Dermis blood vessel endothelial cell (primary cell): ENCODE measurements at regions not wholly inside any gene's neighbourhood (a gene's known extent, or its start where the extent isn't known, plus 50 kb on each side); places are given as distances from the start of the nearest gene placed in this dataset.

Experiments used
- DNase-seq: peaks from one replicate; pipeline ENCODE4 v3.0.0; 2010

DNA sequence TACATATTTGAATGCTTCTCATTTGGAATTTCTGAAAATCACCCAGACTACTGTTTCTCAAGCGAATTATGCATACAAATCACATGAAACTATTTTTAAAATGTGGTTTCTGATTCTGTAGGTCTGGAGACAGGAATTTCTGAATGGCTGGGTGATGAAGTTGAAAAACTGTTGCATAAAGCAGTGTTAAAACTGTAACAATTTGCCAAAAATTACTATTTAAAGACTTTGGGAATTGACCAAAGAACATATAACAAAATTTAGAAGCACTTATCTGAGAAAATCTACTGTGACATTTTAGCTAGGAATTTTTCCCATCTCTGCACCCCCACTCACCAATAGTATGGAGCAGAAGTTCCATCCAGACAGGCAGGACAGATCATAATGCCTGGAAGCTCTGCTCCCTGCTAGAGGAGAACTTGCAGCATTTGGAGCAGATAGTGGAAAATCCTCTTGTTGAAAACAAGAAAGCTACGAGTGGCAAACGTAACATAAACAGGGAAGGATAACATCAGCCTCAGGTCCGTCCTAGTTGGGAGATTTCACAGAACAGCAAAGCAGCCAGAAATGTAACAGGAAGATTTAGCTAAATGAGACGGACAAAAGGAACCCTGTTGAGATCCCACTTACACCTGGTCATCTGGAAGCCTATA lies 132.3 kb upstream of the MCTP2 start:
- DNase-seq: no peak

- no peak for DNase-seq
Measured at GRCh38 chr15:94097552-94097951, 133.8 kb upstream of the MCTP2 start.

- no peak for DNase-seq
Measured at GRCh38 chr15:94094310-94094709, 137.1 kb upstream of the MCTP2 start.

- no peak for DNase-seq
Measured at GRCh38 chr15:94086341-94086740, 145.0 kb upstream of the MCTP2 start.

GRCh38 chr15:94083467-94084052 lies 147.8 kb upstream of the MCTP2 start:
- DNase-seq: no peak

DNA sequence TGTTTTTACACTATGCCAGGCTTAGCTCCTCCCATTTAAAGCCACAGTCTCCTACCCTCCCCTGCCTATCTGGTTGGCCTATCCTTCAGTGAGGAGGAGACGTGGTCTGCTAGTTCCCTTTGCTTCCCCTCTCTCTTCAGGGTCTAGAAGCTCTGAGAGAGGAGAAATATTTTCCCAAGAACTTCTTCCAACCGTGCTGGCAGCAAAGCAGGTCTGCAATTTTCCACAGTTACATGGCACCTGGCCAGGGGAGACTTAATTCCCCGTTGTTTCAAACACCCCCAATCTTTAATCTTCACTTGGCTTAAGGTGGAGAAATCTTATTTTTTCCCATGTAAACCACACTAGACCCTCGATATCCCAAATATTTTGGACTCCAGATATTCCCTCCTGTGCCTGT lies 149.5 kb upstream of the MCTP2 start:
- DNase-seq: no peak

- no peak for DNase-seq
Measured at GRCh38 chr15:94080989-94081605, 150.3 kb upstream of the MCTP2 start.

DNA sequence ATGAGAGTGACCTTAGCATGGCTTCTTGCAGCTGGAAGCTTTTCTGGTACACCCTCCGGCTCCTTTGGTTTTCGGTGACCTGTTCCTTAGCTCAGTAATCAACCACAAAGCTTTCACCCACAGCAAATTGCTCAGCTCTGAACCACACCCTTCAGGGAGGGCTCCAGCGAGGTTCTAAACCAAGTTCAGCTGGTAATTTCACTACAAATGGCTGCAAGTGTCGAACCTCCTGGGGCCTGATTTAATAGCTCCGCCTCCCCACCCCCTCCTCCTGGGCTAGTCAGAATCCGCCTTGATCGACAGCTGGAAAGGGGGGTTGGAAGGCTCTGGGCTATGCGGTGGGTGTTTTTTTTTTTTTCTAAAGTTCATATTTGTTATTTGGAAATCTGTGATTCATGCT lies 150.9 kb upstream of the MCTP2 start:
- no peak for DNase-seq

DNA sequence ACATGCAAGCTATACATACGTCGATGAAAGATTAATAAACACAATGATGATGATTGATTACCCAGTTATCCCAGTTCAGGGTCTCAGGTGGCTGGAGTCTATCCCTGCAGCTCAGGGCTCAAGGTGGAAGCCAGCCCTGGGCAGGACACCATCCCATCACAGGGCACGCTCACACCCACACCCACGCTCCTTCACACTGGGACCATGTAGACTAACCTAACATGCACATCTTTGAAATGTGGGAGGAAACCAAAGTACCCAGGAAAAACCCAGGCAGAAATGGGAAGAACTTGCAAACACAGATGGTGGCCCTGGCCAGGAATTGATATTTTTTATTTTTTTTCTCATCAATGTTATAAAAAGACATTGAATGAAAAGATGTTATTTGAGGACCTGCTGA lies 151.4 kb upstream of the MCTP2 start:
- DNase-seq: no peak

DNA sequence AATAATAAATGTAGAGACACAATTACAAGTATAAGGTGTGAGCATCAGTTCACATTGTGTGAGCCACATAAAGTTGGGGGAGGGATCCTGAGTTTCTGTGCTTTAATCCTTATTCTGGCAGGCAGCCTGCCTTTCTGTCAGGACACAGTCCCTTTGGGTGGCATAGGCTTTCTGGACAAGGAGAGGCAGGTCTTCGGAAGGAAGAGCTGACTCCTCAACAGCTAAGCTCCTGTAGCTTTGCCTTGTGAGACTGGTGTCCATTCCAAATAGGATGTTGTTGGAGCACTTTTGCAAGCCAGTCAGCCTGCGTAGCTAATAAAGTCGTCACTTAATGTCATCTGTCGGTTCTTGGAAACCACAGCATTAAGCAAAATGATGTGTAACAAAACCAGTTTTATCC lies 151.9 kb upstream of the MCTP2 start:
- no peak for DNase-seq

DNA sequence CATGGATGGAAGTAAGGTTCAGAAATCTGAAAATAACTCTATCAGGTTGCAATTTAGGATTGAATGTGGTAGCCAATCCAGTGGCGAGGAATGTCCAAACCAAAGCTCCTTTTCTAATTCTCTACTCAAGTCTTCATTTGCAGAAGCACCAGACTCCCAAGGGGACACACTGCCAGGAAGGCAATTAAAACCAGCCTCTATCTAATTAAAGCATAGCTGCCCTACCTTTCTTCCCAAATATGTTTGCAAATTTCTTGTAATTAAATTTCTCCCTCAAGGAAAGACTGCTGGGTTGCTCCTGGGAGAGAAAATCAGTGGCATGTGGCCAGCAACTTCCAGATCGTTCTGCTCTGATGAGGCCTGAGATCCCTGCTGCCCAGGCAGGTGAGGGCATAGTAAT lies 153.4 kb upstream of the MCTP2 start:
- DNase-seq: no peak

DNA sequence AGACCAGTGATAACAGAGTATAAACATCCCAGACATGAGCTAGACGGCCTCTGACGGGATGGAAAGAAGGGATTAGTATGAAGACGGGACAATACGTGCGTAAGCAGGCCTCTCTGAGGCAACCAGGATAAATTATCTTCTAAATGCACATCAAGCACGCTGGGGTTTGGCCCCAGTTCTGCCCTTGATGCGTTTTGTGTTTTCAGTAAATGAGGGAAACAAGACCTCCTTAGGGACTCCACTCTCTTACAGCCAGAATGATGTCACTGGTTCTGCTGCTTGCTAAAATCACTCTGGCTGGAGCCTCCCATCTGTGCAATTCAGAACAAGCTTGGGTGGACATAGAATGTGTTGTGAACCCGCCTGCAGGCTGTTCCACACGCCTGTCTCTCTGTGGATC lies 156.0 kb upstream of the MCTP2 start:
- DNase-seq: no peak

DNA sequence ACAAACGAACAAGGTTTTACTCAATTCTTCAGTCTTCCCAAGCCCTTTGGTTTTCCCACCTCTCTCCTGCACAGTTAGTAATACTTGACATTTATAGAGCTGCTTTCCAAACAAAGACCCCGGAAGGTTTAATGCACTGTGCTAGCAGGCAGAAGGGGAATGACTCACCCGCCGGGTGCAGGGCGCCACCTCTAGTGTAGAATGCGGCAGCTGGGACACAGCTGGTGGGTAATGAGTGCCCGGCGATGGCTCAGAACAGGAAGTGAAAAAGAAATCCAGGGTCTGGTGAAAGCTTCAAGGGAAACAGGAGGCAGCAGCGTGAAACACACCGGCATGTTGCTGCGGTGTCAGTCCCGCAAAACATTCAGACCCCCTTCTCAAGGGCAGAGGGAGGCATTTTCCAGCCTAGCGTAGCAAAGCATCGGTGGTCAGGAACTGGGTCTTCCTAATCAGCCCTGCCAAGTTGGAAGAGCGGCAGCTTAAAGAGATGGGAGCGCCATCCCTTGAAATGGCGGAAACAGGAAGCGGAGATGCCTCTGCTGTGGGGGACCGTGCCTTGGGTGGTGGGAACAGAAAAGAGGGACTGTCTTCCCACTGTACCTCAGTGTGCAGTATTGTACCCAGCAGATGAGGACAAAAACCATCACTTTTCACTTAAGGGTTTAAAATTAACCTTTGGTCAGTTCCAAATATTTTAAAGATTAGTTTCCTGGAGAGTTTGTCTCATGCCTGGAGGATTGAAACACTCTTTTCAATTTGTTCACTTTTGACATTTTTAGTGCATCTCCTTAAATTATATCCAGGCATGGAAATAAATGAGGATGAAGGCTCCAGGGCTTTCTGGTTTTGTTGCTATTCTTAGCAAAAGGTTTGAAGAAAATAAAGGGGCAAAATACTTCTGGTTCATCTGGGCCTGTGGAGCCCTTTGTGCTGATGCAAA lies 160.7 kb upstream of the MCTP2 start:
- DNase-seq: no peak

- no peak for DNase-seq
Measured at GRCh38 chr15:94069844-94070243, 161.5 kb upstream of the MCTP2 start.

GRCh38 chr15:94066811-94067210 lies 164.6 kb upstream of the MCTP2 start:
- DNase-seq: no peak

GRCh38 chr15:94066046-94066445 lies 165.3 kb upstream of the MCTP2 start:
- DNase-seq: no peak

DNA sequence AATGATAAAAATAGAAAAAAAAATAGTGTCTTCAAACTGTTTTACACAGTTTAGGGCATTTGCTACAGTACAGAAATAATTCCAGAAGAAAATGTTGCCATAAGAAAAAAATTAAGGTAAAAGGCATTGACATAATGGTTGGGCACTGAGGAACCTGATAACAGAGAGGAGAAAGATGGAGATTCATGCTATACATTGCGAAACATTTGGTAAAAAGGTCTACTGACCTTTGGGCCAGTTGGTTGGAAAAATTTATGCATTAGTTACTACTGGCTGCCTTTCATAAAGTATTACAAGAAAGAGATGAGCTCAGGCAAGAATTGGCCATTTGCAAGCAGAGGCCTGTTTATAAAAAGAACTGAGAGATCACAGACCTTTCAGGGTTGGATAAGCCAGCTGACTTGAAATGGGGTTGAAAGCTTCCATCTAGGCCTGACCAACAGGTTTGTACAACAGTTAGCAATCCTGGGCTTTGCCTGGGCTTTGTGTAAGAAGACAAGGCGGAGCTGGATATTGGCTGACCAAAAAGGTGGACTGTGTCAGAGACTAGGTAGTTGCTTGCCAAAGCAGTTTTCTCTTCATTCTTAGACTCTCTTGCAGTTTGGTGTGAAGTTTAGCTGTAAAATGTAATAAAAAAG lies 166.6 kb upstream of the MCTP2 start:
- DNase-seq: no peak

- no peak for DNase-seq
Measured at GRCh38 chr15:94061041-94061440, 170.3 kb upstream of the MCTP2 start.

GRCh38 chr15:94059013-94059587 lies 172.3 kb upstream of the MCTP2 start:
- no peak for DNase-seq

GRCh38 chr15:94057305-94057704 lies 174.1 kb upstream of the MCTP2 start:
- no peak for DNase-seq

- no peak for DNase-seq
Measured at GRCh38 chr15:94056314-94056713, 175.0 kb upstream of the MCTP2 start.

DNA sequence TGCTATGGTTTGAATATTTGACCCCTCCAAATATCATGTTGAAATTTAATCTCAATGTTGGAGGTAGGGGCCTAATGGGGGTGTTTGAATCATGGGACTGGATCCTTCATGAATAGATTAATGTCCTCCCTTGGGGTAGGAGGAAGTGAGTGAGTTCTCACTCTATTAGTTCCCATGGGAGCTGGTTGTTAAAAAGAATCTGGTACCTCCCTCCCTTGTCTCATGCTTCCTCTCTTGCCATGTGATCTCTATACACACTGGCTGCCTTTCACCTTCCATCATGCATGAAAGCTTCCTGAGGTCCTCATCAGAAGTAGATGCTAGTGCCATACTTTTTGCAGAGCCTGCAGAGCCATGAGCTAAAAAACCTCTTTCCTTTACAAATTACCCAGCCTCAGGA lies 177.7 kb upstream of the MCTP2 start:
- no peak for DNase-seq

DNA sequence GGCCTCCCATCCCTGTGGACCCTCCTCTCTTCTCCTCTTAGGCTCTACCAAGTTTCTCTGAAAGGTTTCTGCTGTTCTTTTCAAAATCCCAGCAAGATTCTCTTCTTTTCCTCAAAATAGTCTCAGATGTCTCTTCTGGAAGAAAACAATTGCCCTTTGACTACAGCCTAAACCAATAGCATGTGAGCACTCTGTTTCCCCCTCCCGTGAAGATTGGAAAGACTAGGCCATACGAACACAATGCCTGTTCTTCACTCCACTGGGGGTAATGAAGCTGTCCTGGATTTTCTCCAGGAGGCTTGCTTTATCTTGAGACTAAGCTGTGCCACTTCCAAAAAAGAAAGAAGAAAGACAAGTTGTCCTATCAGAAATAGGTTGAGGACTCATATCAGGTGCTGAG lies 178.7 kb upstream of the MCTP2 start:
- no peak for DNase-seq
